Ishikawa (cell line): ENCODE measurements at regions not wholly inside any gene's neighbourhood (a gene's known extent, or its start where the extent isn't known, plus 50 kb on each side); places are given as distances from the start of the nearest gene placed in this dataset.

Source experiments
- CEBPB ChIP-seq: IDR thresholded peaks from 2 replicates; pipeline ENCODE4 v1.6.1; 2012
- CREB1 ChIP-seq: IDR thresholded peaks from 2 replicates; pipeline ENCODE4 v1.6.1; 2012; ENCODE audit warnings: low read depth
- EGR1 ChIP-seq: IDR thresholded peaks from 2 replicates; pipeline ENCODE4 v1.6.1; 2012
- EP300 ChIP-seq: IDR thresholded peaks from 2 replicates; pipeline ENCODE4 v1.6.1; 2012; ENCODE audit warnings: borderline replicate concordance
- FOXM1 ChIP-seq: IDR thresholded peaks from 2 replicates; pipeline ENCODE4 v1.6.1; 2012; ENCODE audit warnings: low read depth, borderline replicate concordance
- NFIC ChIP-seq: IDR thresholded peaks from 2 replicates; pipeline ENCODE4 v1.6.1; 2012
- RAD21 ChIP-seq: IDR thresholded peaks from 2 replicates; pipeline ENCODE4 v1.6.1; 2012; ENCODE audit warnings: low read depth
- TAF1 ChIP-seq: IDR thresholded peaks from 2 replicates; pipeline ENCODE4 v1.6.1; 2012; ENCODE audit warnings: low read depth, mild to moderate bottlenecking
- TCF12 ChIP-seq: IDR thresholded peaks from 2 replicates; pipeline ENCODE4 v1.6.1; 2012; ENCODE audit warnings: low read depth
- TEAD4 ChIP-seq: IDR thresholded peaks from 2 replicates; pipeline ENCODE4 v1.6.1; 2012
- YY1 ChIP-seq: IDR thresholded peaks from 2 replicates; pipeline ENCODE4 v1.6.1; 2012; ENCODE audit warnings: low read depth
- ZBTB7A ChIP-seq: IDR thresholded peaks from 2 replicates; pipeline ENCODE4 v1.6.1; 2012; ENCODE audit warnings: low read depth
- TF ChIP-seq, protein P1 (sequence below): IDR thresholded peaks from 2 replicates; pipeline ENCODE4 v1.6.1; 2012
- TF ChIP-seq, protein P2 (sequence below): IDR thresholded peaks from 2 replicates; pipeline ENCODE4 v1.6.1; 2012; ENCODE audit warnings: low read depth, mild to moderate bottlenecking
- TF ChIP-seq, protein P3 (sequence below): IDR thresholded peaks from 2 replicates; pipeline ENCODE4 v1.6.1; 2012

DNA sequence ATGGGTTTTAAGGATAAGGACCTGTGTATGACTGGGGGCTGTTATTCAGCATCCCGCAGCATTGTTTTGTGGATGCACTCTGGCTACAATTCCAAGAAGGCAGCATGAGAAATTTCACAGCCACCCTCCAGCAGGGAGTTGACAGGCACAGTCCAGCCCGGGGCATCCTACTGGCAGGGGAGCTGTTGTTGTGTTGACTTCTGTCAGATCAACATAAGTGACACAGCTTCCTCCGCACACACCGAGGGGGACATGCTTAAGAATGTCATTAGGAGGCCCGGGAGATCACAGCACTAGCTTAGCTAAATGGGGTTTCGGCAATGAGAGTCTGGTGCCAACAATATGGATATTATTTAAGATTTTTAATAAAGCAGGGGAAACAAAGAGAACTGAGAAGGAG is 326.5 kb downstream of the ASMT start:
- no peak for TF ChIP-seq TCF12
- TF ChIP-seq FOXM1 = no peak
- TF ChIP-seq, protein P1, sequence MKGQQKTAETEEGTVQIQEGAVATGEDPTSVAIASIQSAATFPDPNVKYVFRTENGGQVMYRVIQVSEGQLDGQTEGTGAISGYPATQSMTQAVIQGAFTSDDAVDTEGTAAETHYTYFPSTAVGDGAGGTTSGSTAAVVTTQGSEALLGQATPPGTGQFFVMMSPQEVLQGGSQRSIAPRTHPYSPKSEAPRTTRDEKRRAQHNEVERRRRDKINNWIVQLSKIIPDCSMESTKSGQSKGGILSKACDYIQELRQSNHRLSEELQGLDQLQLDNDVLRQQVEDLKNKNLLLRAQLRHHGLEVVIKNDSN = no peak
- no peak for TF ChIP-seq NFIC
- no peak for TF ChIP-seq EGR1
- TF ChIP-seq, protein P2, sequence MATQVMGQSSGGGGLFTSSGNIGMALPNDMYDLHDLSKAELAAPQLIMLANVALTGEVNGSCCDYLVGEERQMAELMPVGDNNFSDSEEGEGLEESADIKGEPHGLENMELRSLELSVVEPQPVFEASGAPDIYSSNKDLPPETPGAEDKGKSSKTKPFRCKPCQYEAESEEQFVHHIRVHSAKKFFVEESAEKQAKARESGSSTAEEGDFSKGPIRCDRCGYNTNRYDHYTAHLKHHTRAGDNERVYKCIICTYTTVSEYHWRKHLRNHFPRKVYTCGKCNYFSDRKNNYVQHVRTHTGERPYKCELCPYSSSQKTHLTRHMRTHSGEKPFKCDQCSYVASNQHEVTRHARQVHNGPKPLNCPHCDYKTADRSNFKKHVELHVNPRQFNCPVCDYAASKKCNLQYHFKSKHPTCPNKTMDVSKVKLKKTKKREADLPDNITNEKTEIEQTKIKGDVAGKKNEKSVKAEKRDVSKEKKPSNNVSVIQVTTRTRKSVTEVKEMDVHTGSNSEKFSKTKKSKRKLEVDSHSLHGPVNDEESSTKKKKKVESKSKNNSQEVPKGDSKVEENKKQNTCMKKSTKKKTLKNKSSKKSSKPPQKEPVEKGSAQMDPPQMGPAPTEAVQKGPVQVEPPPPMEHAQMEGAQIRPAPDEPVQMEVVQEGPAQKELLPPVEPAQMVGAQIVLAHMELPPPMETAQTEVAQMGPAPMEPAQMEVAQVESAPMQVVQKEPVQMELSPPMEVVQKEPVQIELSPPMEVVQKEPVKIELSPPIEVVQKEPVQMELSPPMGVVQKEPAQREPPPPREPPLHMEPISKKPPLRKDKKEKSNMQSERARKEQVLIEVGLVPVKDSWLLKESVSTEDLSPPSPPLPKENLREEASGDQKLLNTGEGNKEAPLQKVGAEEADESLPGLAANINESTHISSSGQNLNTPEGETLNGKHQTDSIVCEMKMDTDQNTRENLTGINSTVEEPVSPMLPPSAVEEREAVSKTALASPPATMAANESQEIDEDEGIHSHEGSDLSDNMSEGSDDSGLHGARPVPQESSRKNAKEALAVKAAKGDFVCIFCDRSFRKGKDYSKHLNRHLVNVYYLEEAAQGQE = no peak
- no peak for TF ChIP-seq CEBPB
- TF ChIP-seq, protein P3, sequence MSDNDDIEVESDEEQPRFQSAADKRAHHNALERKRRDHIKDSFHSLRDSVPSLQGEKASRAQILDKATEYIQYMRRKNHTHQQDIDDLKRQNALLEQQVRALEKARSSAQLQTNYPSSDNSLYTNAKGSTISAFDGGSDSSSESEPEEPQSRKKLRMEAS = no peak
- TF ChIP-seq YY1 = no peak
- no peak for TF ChIP-seq ZBTB7A
- no peak for TF ChIP-seq CREB1
- TF ChIP-seq TEAD4 = no peak

DNA sequence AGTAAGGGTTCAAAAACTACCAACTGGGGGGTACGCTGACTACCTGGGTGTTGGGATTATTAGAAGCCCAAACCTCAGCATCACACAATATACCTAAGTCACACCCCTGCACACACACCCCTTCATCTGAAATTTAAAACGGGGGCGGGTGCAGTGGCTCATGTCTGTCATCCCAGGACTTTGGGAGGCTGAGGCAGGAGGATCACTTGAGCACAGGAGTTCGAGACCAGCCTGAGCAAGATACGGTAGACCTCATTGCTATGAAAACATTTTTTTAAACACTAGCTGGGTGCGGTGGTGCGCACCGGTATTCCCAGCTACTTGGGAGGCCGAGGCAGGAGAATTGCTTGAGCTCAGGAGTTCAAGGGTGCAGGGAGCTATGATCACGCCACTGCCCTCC is 331.0 kb downstream of the ASMT start:
- TF ChIP-seq TAF1 (no peak), EP300 (no peak), CEBPB (no peak), FOXM1 (no peak), TCF12 (no peak), YY1 (no peak), NFIC (no peak), ZBTB7A (no peak), RAD21 (no peak)
- TF ChIP-seq, protein P1 = no peak
- TF ChIP-seq, protein P3 = no peak
- TF ChIP-seq, protein P2 = no peak

DNA sequence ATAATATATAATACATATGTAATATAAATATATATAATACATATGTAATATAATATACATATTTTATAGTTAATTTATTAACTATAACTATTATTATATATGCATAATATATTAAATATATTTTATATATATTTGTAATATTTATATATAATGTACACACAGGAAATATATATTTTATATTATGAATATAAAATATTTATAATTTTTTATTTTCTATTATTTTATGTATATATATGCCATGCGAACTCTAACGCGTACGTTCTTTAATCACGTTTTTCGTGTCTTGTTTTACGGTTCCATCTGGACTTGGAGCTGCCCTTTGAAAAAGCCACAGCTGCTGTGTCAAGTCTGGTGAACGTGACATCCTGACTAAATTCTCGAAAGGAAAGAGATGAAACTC is 332.1 kb downstream of the ASMT start:
- TF ChIP-seq EP300 (no peak), TCF12 (no peak), FOXM1 (no peak), EGR1 (no peak), YY1 (no peak), RAD21 (no peak), TEAD4 (no peak), ZBTB7A (no peak), NFIC (no peak), TAF1 (no peak)
- TF ChIP-seq, protein P2 = no peak
- TF ChIP-seq, protein P1 = no peak
- TF ChIP-seq, protein P3 = no peak
